ENCODE measurements at regions not wholly inside any gene's neighbourhood (a gene's known extent, or its start where the extent isn't known, plus 50 kb on each side); places are given as distances from the start of the nearest gene placed in this dataset.
"Not testable (repeated sequence)": the region's sequence is repeated elsewhere in the genome, so short reads cannot be mapped to it uniquely, and the experiment has no call there.

- H3K4me3 Mint-ChIP-seq = no peak overlapping the region
- intact Hi-C loops (cut with micrococcal nuclease) = no loop called here
- H3K36me3 Mint-ChIP-seq = no peaks in the 10 kb centered on the region
- no peak for DNase-seq
- H3K27ac Mint-ChIP-seq = no peak overlapping the region
- no peaks in the 10 kb centered on the region for H3K27me3 Mint-ChIP-seq (ENCODE audit: low read depth in 2 of 2)
- no peaks in the 10 kb centered on the region for H3K4me1 ChIP-seq (ENCODE audit: control insufficient read depth, insufficient read depth, low read length)
- ATAC-seq = no peak
- H3K27me3 ChIP-seq (ENCODE audit: control insufficient read depth, insufficient read depth, low read length) = no peaks in the 10 kb centered on the region
- no peaks in the 10 kb centered on the region for H3K4me1 Mint-ChIP-seq
- H3K36me3 ChIP-seq (ENCODE audit: control insufficient read depth, insufficient read depth, low read length) = no peaks in the 10 kb centered on the region
- H3K27ac ChIP-seq (ENCODE audit: low read length) = no peak overlapping the region
- TF ChIP-seq, protein P1, sequence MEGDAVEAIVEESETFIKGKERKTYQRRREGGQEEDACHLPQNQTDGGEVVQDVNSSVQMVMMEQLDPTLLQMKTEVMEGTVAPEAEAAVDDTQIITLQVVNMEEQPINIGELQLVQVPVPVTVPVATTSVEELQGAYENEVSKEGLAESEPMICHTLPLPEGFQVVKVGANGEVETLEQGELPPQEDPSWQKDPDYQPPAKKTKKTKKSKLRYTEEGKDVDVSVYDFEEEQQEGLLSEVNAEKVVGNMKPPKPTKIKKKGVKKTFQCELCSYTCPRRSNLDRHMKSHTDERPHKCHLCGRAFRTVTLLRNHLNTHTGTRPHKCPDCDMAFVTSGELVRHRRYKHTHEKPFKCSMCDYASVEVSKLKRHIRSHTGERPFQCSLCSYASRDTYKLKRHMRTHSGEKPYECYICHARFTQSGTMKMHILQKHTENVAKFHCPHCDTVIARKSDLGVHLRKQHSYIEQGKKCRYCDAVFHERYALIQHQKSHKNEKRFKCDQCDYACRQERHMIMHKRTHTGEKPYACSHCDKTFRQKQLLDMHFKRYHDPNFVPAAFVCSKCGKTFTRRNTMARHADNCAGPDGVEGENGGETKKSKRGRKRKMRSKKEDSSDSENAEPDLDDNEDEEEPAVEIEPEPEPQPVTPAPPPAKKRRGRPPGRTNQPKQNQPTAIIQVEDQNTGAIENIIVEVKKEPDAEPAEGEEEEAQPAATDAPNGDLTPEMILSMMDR (IDR thresholded peaks at IDR 0.05) = no peak
- no peak overlapping the region for H3K4me3 ChIP-seq (ENCODE audit: low read length)
- no peaks in the 10 kb centered on the region for H3K9me3 ChIP-seq (ENCODE audit: control insufficient read depth, insufficient read depth, low read length)
- H3K9me3 Mint-ChIP-seq = peaks cover 6 to 7% of the 10 kb centered on the region in 2 donors
Observed at GRCh38 chr7:67659091-67659490, 662.5 kb downstream of the TYW1 start.

DNA sequence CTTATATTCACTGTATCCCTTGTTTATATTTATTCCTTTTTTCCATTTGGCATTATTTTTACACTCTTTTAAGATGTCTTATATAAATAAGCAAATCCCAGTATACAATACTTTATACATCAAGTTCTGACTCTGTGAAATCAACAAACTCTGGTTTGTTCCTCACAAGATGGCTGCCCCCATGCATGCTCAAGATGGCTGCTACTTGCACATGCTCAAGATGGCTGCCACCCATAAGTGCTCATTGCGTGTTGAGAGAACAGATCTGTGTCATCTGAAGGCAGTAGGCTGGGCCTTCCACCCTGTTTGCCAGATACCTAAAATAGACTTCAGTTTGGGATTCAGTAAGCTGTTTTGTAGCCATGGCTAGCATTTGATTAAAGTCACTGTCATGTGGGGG, 666.2 kb downstream of the TYW1 start:
- no peaks in the 10 kb centered on the region for H3K4me1 Mint-ChIP-seq
- H3K9me3 ChIP-seq (ENCODE audit: control insufficient read depth, insufficient read depth, low read length) = no peaks in the 10 kb centered on the region
- no peaks in the 10 kb centered on the region for H3K27me3 ChIP-seq (ENCODE audit: control insufficient read depth, insufficient read depth, low read length)
- no peak overlapping the region for H3K27ac Mint-ChIP-seq
- H3K27me3 Mint-ChIP-seq (ENCODE audit: low read depth in 2 of 2) = no peaks in the 10 kb centered on the region
- intact Hi-C loops (cut with micrococcal nuclease) = no loop called here
- no peaks in the 10 kb centered on the region for H3K36me3 Mint-ChIP-seq
- peaks cover 0 to 4% of the 10 kb centered on the region in 2 donors for H3K9me3 Mint-ChIP-seq
- no peak for DNase-seq
- no peaks in the 10 kb centered on the region for H3K36me3 ChIP-seq (ENCODE audit: control insufficient read depth, insufficient read depth, low read length)
- no peaks in the 10 kb centered on the region for H3K4me1 ChIP-seq (ENCODE audit: control insufficient read depth, insufficient read depth, low read length)
- H3K27ac ChIP-seq (ENCODE audit: low read length) = no peak overlapping the region
- H3K4me3 ChIP-seq (ENCODE audit: low read length) = no peak overlapping the region
- no peak overlapping the region for H3K4me3 Mint-ChIP-seq
- no peak for ATAC-seq
- 78% methylated on average over 1 of the region's 1 CpG for WGBS (ENCODE audit: insufficient coverage)
- TF ChIP-seq, protein P1 (IDR thresholded peaks at IDR 0.05) = no peak

DNA sequence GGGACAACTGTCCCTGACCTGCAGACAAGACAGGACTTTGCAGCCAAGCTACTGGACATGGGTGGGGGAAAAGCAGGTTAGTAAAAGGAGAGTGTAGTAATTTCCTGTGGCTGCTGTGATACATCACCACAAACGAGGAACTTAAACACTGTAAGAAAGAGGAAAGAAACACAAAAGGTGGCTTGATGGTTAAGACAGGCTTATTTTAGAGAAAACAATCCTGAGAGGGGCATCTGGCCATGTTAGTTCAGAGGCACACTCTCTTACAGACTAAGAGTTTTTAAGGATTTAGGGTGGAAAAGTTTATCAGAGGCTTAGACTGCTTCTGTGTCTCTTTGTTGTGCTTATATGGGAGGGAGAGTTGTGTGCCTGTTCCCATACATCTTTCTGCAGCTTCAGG, 667.0 kb downstream of the TYW1 start:
- Mint-ChIP-seq H3K27me3 (ENCODE audit: low read depth in 2 of 2) (no peaks in the 10 kb centered on the region), H3K4me1 (no peaks in the 10 kb centered on the region), H3K9me3 (peaks cover 0 to 4% of the 10 kb centered on the region in 2 donors), H3K36me3 (no peaks in the 10 kb centered on the region), H3K27ac (no peak overlapping the region), H3K4me3 (no peak overlapping the region)
- no peak for ATAC-seq
- Histone ChIP-seq H3K36me3 (ENCODE audit: control insufficient read depth, insufficient read depth, low read length) (no peaks in the 10 kb centered on the region), H3K27ac (ENCODE audit: low read length) (no peak overlapping the region), H3K27me3 (ENCODE audit: control insufficient read depth, insufficient read depth, low read length) (no peaks in the 10 kb centered on the region), H3K9me3 (ENCODE audit: control insufficient read depth, insufficient read depth, low read length) (no peaks in the 10 kb centered on the region), H3K4me1 (ENCODE audit: control insufficient read depth, insufficient read depth, low read length) (no peaks in the 10 kb centered on the region), H3K4me3 (ENCODE audit: low read length) (no peak overlapping the region)
- no peak for DNase-seq
- intact Hi-C loops (cut with micrococcal nuclease) = no loop called here
- 39% methylated on average over 1 of the region's 1 CpG for WGBS (ENCODE audit: insufficient coverage)
- TF ChIP-seq, protein P1 (IDR thresholded peaks at IDR 0.05) = no peak

- H3K4me3 ChIP-seq (ENCODE audit: low read length); intact Hi-C loops (cut with micrococcal nuclease): not testable (repeated sequence)
Observed at GRCh38 chr7:67666359-67666758, 669.7 kb downstream of the TYW1 start.

More at GRCh38 chr7:67666359-67666758, 669.7 kb downstream of the TYW1 start:
- not testable (repeated sequence) for H3K27me3 ChIP-seq (ENCODE audit: control insufficient read depth, insufficient read depth, low read length); H3K27ac Mint-ChIP-seq; H3K27me3 Mint-ChIP-seq (ENCODE audit: low read depth in 2 of 2); H3K4me1 ChIP-seq (ENCODE audit: control insufficient read depth, insufficient read depth, low read length); H3K36me3 ChIP-seq (ENCODE audit: control insufficient read depth, insufficient read depth, low read length); H3K9me3 Mint-ChIP-seq; H3K27ac ChIP-seq (ENCODE audit: low read length); ATAC-seq; H3K4me3 Mint-ChIP-seq; DNase-seq; H3K36me3 Mint-ChIP-seq; H3K4me1 Mint-ChIP-seq; H3K9me3 ChIP-seq (ENCODE audit: control insufficient read depth, insufficient read depth, low read length)
- 90% methylated on average over 4 of the region's 4 CpGs for WGBS (ENCODE audit: insufficient coverage)

All from natural killer cell (primary cell).